Mucosa of descending colon (tissue), 3 donors: ENCODE measurements at regions not wholly inside any gene's neighbourhood (a gene's known extent, or its start where the extent isn't known, plus 50 kb on each side); places are given as distances from the start of the nearest gene placed in this dataset.

ENCODE experiments used
- ATAC-seq: fragments of 200-7000 bp; cut with Tn5 transposase; one replicate; pipeline ENCODE4 v1.9.1; 2020; ENCODE audit warnings: mild to moderate bottlenecking, moderate library complexity
- DNase-seq, 3 donors: peaks; one replicate each; pipeline ENCODE4 v3.0.0-alpha.2; 2020
- H3K36me3 ChIP-seq: fragments of 200-600 bp; one replicate; pipeline ENCODE4 v1.8.0; 2021; ENCODE audit warnings: low read depth, mild to moderate bottlenecking
- H3K4me1 ChIP-seq: fragments of 200-600 bp; one replicate; pipeline ENCODE4 v1.8.0; 2021; ENCODE audit warnings: low read depth, mild to moderate bottlenecking
- H3K4me3 ChIP-seq: fragments of 200-600 bp; one replicate; pipeline ENCODE4 v1.8.0; 2021; ENCODE audit warnings: mild to moderate bottlenecking
- H3K9me3 ChIP-seq: fragments of 200-600 bp; one replicate; pipeline ENCODE4 v1.8.0; 2021; ENCODE audit warnings: mild to moderate bottlenecking
- CTCF ChIP-seq: fragments of 200-600 bp; IDR thresholded peaks from one replicate; pipeline ENCODE4 v1.8.0; 2022; ENCODE audit warnings: antibody characterized with exemption, mild to moderate bottlenecking
- intact Hi-C, 2 donors: fragments of 100-400 bp; cut with DNase I in 1 of 2; cut with micrococcal nuclease in 1 of 2; formaldehyde crosslinking; loops; one replicate each; pipeline versions ENCODE4 v1.11.0 to v1.11.1; 2022; cut with DNase I, micrococcal nuclease
- donor health status: DM: no; HTN: no; CAD: no; lungs with moderate emphysema.
- donor health status: DM: no; HTN: no; CAD: no.
- donor health status: DM: no; HTN: yes; CAD: no.

GRCh38 chr6:133701633-133702331 lies 187.1 kb upstream of the TCF21 start:
- no peaks in the 10 kb centered on the region for H3K9me3 ChIP-seq
- H3K4me3 ChIP-seq: no peak overlapping the region
- no peaks in the 10 kb centered on the region for H3K4me1 ChIP-seq
- ATAC-seq (peak; percentile 19), DNase-seq (peak in 1 of 3 donors; percentile 27)
- intact Hi-C loops: no loop called here
- TF ChIP-seq CTCF: no peak
- H3K36me3 ChIP-seq: no peaks in the 10 kb centered on the region

GRCh38 chr6:133704371-133704770 lies 184.5 kb upstream of the TCF21 start:
- DNase-seq: no peak
- Histone ChIP-seq H3K36me3 (no peaks in the 10 kb centered on the region), H3K9me3 (no peaks in the 10 kb centered on the region), H3K4me3 (no peak overlapping the region), H3K4me1 (no peaks in the 10 kb centered on the region)
- ATAC-seq: no peak
- TF ChIP-seq CTCF: no peak
- intact Hi-C loops: no loop called here

- no peak for ATAC-seq
- intact Hi-C loops: no loop called here
- no peak overlapping the region for H3K4me3 ChIP-seq
Observed at GRCh38 chr6:133705066-133705465, 183.8 kb upstream of the TCF21 start.

GRCh38 chr6:133705731-133706130 lies 183.2 kb upstream of the TCF21 start:
- intact Hi-C loops: no loop called here
- Histone ChIP-seq H3K4me1 (no peaks in the 10 kb centered on the region), H3K4me3 (no peak overlapping the region), H3K36me3 (no peaks in the 10 kb centered on the region), H3K9me3 (no peaks in the 10 kb centered on the region)
- no peak for TF ChIP-seq CTCF
- DNase-seq: no peak
- no peak for ATAC-seq

More at GRCh38 chr6:133705066-133705465, 183.8 kb upstream of the TCF21 start:
- DNase-seq: no peak
- Histone ChIP-seq H3K4me1 (no peaks in the 10 kb centered on the region), H3K36me3 (no peaks in the 10 kb centered on the region), H3K9me3 (no peaks in the 10 kb centered on the region)
- TF ChIP-seq CTCF: no peak

- ATAC-seq (peak; percentile 26), DNase-seq (no peak)
- no peaks in the 10 kb centered on the region for H3K9me3 ChIP-seq
- TF ChIP-seq CTCF: no peak
- intact Hi-C loops: no loop called here
- H3K4me3 ChIP-seq: no peak overlapping the region
- H3K36me3 ChIP-seq: no peaks in the 10 kb centered on the region
- no peaks in the 10 kb centered on the region for H3K4me1 ChIP-seq
Observed at GRCh38 chr6:133707456-133707855, 181.5 kb upstream of the TCF21 start.

- intact Hi-C loops: no loop called here
- Histone ChIP-seq H3K9me3 (no peaks in the 10 kb centered on the region), H3K4me3 (no peak overlapping the region), H3K4me1 (no peaks in the 10 kb centered on the region), H3K36me3 (no peaks in the 10 kb centered on the region)
- ATAC-seq (no peak), DNase-seq (no peak)
- no peak for TF ChIP-seq CTCF
Observed at GRCh38 chr6:133710826-133711225, 178.1 kb upstream of the TCF21 start.
